HepG2 (cell line): ENCODE measurements at regions not wholly inside any gene's neighbourhood (a gene's known extent, or its start where the extent isn't known, plus 50 kb on each side); places are given as distances from the start of the nearest gene placed in this dataset.

Experiments
- CENPT ChIP-seq: sonication (generic); formaldehyde crosslinking; IDR thresholded peaks from 2 replicates; pipeline ENCODE4 v1.8.0; 2022; ENCODE audit warnings: low read depth, mild to moderate bottlenecking, moderate library complexity, missing genetic modification reagents
- EEA1 ChIP-seq: sonication (generic); formaldehyde crosslinking; IDR thresholded peaks from 2 replicates; pipeline ENCODE4 v1.5.1; 2020; ENCODE audit warnings: mild to moderate bottlenecking, missing genetic modification reagents, borderline replicate concordance
- HIVEP1 ChIP-seq: sonication (generic); formaldehyde crosslinking; IDR thresholded peaks from 2 replicates; pipeline ENCODE4 v1.4.0; 2020; ENCODE audit warnings: mild to moderate bottlenecking, missing genetic modification reagents
- HMGXB3 ChIP-seq: sonication (generic); formaldehyde crosslinking; IDR thresholded peaks from 2 replicates; pipeline ENCODE4 v1.4.0; 2020; ENCODE audit warnings: missing genetic modification reagents, borderline replicate concordance
- NFATC3 ChIP-seq: sonication (generic); formaldehyde crosslinking; IDR thresholded peaks from 2 replicates; pipeline ENCODE4 v1.5.1; 2020; ENCODE audit warnings: mild to moderate bottlenecking, missing genetic modification reagents
- NR0B2 ChIP-seq: sonication (generic); formaldehyde crosslinking; IDR thresholded peaks from 2 replicates; pipeline ENCODE4 v1.4.0; 2020; ENCODE audit warnings: mild to moderate bottlenecking, missing genetic modification reagents
- NR3C1 ChIP-seq: sonication (generic); formaldehyde crosslinking; IDR thresholded peaks from 2 replicates; pipeline ENCODE4 v1.4.0; 2020; ENCODE audit warnings: missing genetic modification reagents
- RFX5 ChIP-seq: IDR thresholded peaks from 2 replicates; pipeline ENCODE4 v1.6.1; 2011; ENCODE audit warnings: low read depth, low read length, improper control_type of control experiment
- TEAD2 ChIP-seq: sonication (generic); formaldehyde crosslinking; IDR thresholded peaks from 2 replicates; pipeline ENCODE4 v1.9.0; 2021; ENCODE audit warnings: missing genetic modification reagents
- TFDP2 ChIP-seq: sonication (generic); formaldehyde crosslinking; IDR thresholded peaks from 2 replicates; pipeline ENCODE4 v1.4.0; 2020; ENCODE audit warnings: missing genetic modification reagents
- ZBTB4 ChIP-seq: sonication (generic); formaldehyde crosslinking; IDR thresholded peaks from 2 replicates; pipeline ENCODE4 v1.4.0; 2020; ENCODE audit warnings: missing genetic modification reagents, mild to moderate bottlenecking, borderline replicate concordance
- ZFP41 ChIP-seq: sonication (generic); formaldehyde crosslinking; IDR thresholded peaks from 2 replicates; pipeline ENCODE4 v1.4.0; 2020; ENCODE audit warnings: mild to moderate bottlenecking, missing genetic modification reagents, borderline replicate concordance
- ZMYM3 ChIP-seq: sonication (generic); formaldehyde crosslinking; IDR thresholded peaks from 2 replicates; pipeline ENCODE4 v1.5.1; 2020; ENCODE audit warnings: mild to moderate bottlenecking, missing genetic modification reagents
- ZNF296 ChIP-seq: sonication (generic); formaldehyde crosslinking; conservative IDR thresholded peaks from 2 replicates; pipeline ENCODE4 v1.5.0; 2020; ENCODE audit warnings: mild to moderate bottlenecking, missing genetic modification reagents
- ZNF337 ChIP-seq: sonication (generic); formaldehyde crosslinking; IDR thresholded peaks from 2 replicates; pipeline ENCODE4 v1.5.1; 2020; ENCODE audit warnings: missing genetic modification reagents, low read depth, mild to moderate bottlenecking, borderline replicate concordance
- ZNF709 ChIP-seq: sonication (generic); formaldehyde crosslinking; IDR thresholded peaks from 2 replicates; pipeline ENCODE4 v1.5.0; 2020; ENCODE audit warnings: mild to moderate bottlenecking, missing genetic modification reagents
- ZNF781 ChIP-seq: sonication (generic); formaldehyde crosslinking; IDR thresholded peaks from 2 replicates; pipeline ENCODE4 v1.5.1; 2020; ENCODE audit warnings: borderline replicate concordance, mild to moderate bottlenecking, missing genetic modification reagents; ENCODE audit errors: not compliant biosample characterization
- ZNF784 ChIP-seq: sonication (generic); formaldehyde crosslinking; IDR thresholded peaks from 2 replicates; pipeline ENCODE4 v1.5.1; 2020; ENCODE audit warnings: missing genetic modification reagents, mild to moderate bottlenecking, borderline replicate concordance
- TF ChIP-seq, protein P1 (sequence below): sonication (generic); formaldehyde crosslinking; conservative IDR thresholded peaks from 2 replicates; pipeline ENCODE4 v1.5.0; 2020; ENCODE audit warnings: missing genetic modification reagents

GRCh38 chr3:30289324-30289723 is 317.1 kb upstream of the TGFBR2 start (continued):
- TF ChIP-seq ZBTB4 (CRISPR knock-in tag), result no peak
- TF ChIP-seq ZMYM3 (CRISPR knock-in tag), result peak; percentile 23; the same call in 1 of the 2 replicates
- no peak for TF ChIP-seq TEAD2 (CRISPR knock-in tag)
- TF ChIP-seq, protein P1, sequence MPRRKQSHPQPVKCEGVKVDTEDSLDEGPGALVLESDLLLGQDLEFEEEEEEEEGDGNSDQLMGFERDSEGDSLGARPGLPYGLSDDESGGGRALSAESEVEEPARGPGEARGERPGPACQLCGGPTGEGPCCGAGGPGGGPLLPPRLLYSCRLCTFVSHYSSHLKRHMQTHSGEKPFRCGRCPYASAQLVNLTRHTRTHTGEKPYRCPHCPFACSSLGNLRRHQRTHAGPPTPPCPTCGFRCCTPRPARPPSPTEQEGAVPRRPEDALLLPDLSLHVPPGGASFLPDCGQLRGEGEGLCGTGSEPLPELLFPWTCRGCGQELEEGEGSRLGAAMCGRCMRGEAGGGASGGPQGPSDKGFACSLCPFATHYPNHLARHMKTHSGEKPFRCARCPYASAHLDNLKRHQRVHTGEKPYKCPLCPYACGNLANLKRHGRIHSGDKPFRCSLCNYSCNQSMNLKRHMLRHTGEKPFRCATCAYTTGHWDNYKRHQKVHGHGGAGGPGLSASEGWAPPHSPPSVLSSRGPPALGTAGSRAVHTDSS (CRISPR knock-in tag), result no peak
- TF ChIP-seq ZFP41 (CRISPR knock-in tag), result no peak
- TF ChIP-seq RFX5, result no peak
- no peak for TF ChIP-seq TFDP2 (CRISPR knock-in tag)
- TF ChIP-seq NR3C1 (CRISPR knock-in tag), result no peak
- TF ChIP-seq NR0B2 (CRISPR knock-in tag), result no peak
- TF ChIP-seq ZNF296, result no peak
- TF ChIP-seq EEA1 (CRISPR knock-in tag), result no peak
- no peak for TF ChIP-seq ZNF781 (CRISPR knock-in tag)
- no peak for TF ChIP-seq CENPT (CRISPR knock-in tag)
- no peak for TF ChIP-seq ZNF337 (CRISPR knock-in tag)
- TF ChIP-seq ZNF709 (CRISPR knock-in tag), result no peak
- no peak for TF ChIP-seq HIVEP1 (CRISPR knock-in tag)
- TF ChIP-seq NFATC3 (CRISPR knock-in tag), result no peak
- TF ChIP-seq HMGXB3 (CRISPR knock-in tag), result no peak
- no peak for TF ChIP-seq ZNF784
